K562 (cell line): ENCODE measurements at regions not wholly inside any gene's neighbourhood (a gene's known extent, or its start where the extent isn't known, plus 50 kb on each side); places are given as distances from the start of the nearest gene placed in this dataset.

Experiments
- ATAC-seq: fragments of 200-7000 bp; cut with Tn5 transposase; 3 replicates; pipeline ENCODE4 v1.9.1; 2020; ENCODE audit warnings: moderate library complexity
- BruUV-seq: library from RNA; stranded (reverse); fragments of 400-500 nt; replicated peaks from 2 replicates; lab custom pipeline; 2021; lab: Mats Ljungman, UMichigan
- CTCF ChIA-PET: fragments of 300-600 bp; formaldehyde crosslinking; extraction: SDS; loops from one replicate; lab custom pipeline; 2021; ENCODE audit warnings: low intra/inter-chr PET ratio; lab: Yijun Ruan, JAX
- POLR2A ChIA-PET: fragments of 300-600, 350-650 bp; sonication (Branson Sonifier 250); formaldehyde crosslinking; extraction: SDS; loops from one replicate; lab custom pipeline; 2021; ENCODE audit warnings: antibody characterized with exemption, inconsistent platforms; lab: Yijun Ruan, JAX
- DNase-seq, 4 experiments: peaks; one replicate each; pipeline versions ENCODE4 v3.0.0 to v3.0.0-alpha.2; 2011 to 2018; ENCODE audit warnings: low spot score in 3 of 4, mixed read lengths in 3 of 4; ENCODE audit errors: extremely low read depth in 1 of 4
- FAIRE-seq: peaks from 2 replicates; lab custom pipeline; 2011; peaks lifted over from hg19 to GRCh38; lab: Jason Lieb, UNC
- H2AFZ ChIP-seq: 2 replicates; pipeline ENCODE4 v1.6.0; 2011; ENCODE audit warnings: low read depth, low read length, control low read depth, inconsistent platforms
- H3K27ac ChIP-seq: fragments of 200-600 bp; 3 replicates; pipeline ENCODE4 v1.8.0; 2011; ENCODE audit warnings: low read depth, mild to moderate bottlenecking, control low read depth, inconsistent platforms, low read length, moderate library complexity, mixed read lengths; ENCODE audit errors: extremely low read depth
- H3K27me3 ChIP-seq, 2 experiments: fragments of 300-600 bp in 1 of 2; 2 replicates in 1 of 2; 3 replicates in 1 of 2; pipeline versions ENCODE4 v1.6.0 to v1.8.0; 2011; ENCODE audit warnings: inconsistent platforms in 2 of 2, low read length in 2 of 2, mild to moderate bottlenecking in 1 of 2, mixed read lengths in 1 of 2, moderate library complexity in 1 of 2; ENCODE audit not compliant: control insufficient read depth in 2 of 2, insufficient read depth in 2 of 2
- H3K36me3 ChIP-seq: fragments of 300-600 bp; 3 replicates; pipeline ENCODE4 v1.8.0; 2011; ENCODE audit warnings: mild to moderate bottlenecking, low read length, inconsistent platforms; ENCODE audit not compliant: control insufficient read depth, insufficient read depth
- H3K4me1 ChIP-seq, 2 experiments: fragments of 200-600 bp in 1 of 2; replicated peaks in 1 of 2; 2 replicates in 1 of 2; 3 replicates in 1 of 2; pipeline versions ENCODE4 v1.5.1 to v1.8.0; 2011; ENCODE audit warnings: inconsistent platforms in 2 of 2, low read length in 2 of 2, mild to moderate bottlenecking in 1 of 2, mixed read lengths in 1 of 2, moderate library complexity in 1 of 2; ENCODE audit not compliant: control insufficient read depth in 2 of 2, insufficient read depth in 2 of 2
- H3K4me2 ChIP-seq: 2 replicates; pipeline ENCODE4 v1.6.1; 2011; ENCODE audit warnings: low read length, control low read depth, inconsistent platforms, mixed read lengths; ENCODE audit not compliant: insufficient read depth
- H3K4me3 ChIP-seq: fragments of 200-600 bp; sonication (generic), shearing (Covaris generic); 2 replicates; pipeline ENCODE4 v1.5.1; 2016; ENCODE audit warnings: control low read depth, inconsistent platforms
- H3K79me2 ChIP-seq: fragments of 200-600 bp; 3 replicates; pipeline ENCODE4 v1.8.0; 2011; ENCODE audit warnings: low read length, inconsistent platforms; ENCODE audit not compliant: control insufficient read depth, insufficient read depth
- H3K9ac ChIP-seq, 2 experiments: 2 replicates each; pipeline versions ENCODE4 v1.6.0 to v1.6.1; 2011; ENCODE audit warnings: low read depth in 2 of 2, low read length in 2 of 2, control low read depth in 1 of 2, inconsistent platforms in 1 of 2, mild to moderate bottlenecking in 1 of 2, mixed read lengths in 1 of 2; ENCODE audit not compliant: insufficient read depth in 1 of 2
- H3K9me1 ChIP-seq: one replicate; pipeline ENCODE4 v1.6.0; 2011; ENCODE audit warnings: inconsistent platforms, mild to moderate bottlenecking, low read length, moderate library complexity; ENCODE audit not compliant: control insufficient read depth, insufficient read depth
- H3K9me3 ChIP-seq: replicated peaks from 2 replicates; pipeline ENCODE4 v1.5.1; 2011; ENCODE audit warnings: low read depth, low read length, inconsistent platforms; ENCODE audit not compliant: control insufficient read depth, insufficient read depth
- H4K20me1 ChIP-seq: replicated peaks from 2 replicates; pipeline ENCODE4 v1.6.1; 2011; ENCODE audit warnings: low read length, inconsistent platforms, mixed read lengths; ENCODE audit not compliant: control insufficient read depth, insufficient read depth
- GMEB1 ChIP-seq: fragments of 250-450 bp; sonication (Bioruptor Pico); IDR thresholded peaks from 2 replicates; pipeline ENCODE4 v1.4.0; 2020; ENCODE audit warnings: mild to moderate bottlenecking
- MAFK ChIP-seq: IDR thresholded peaks from 2 replicates; pipeline ENCODE4 v1.6.1; 2011; ENCODE audit warnings: low read length, improper control_type of control experiment
- PPARD ChIP-seq: fragments of 250-450 bp; sonication (Bioruptor Pico); IDR thresholded peaks from 2 replicates; pipeline ENCODE4 v1.8.0; 2022; ENCODE audit warnings: inconsistent platforms, mild to moderate bottlenecking, moderate library complexity
- RAD51 ChIP-seq: fragments of 450-650 bp; IDR thresholded peaks from 2 replicates; pipeline ENCODE4 v1.7.1; 2016; ENCODE audit warnings: low read depth, mild to moderate bottlenecking, borderline replicate concordance
- RHOXF2B ChIP-seq: fragments of 250-450 bp; sonication (Bioruptor Pico); conservative IDR thresholded peaks from 2 replicates; pipeline ENCODE4 v1.5.1; 2021
- TGIF2 ChIP-seq: sonication (generic); formaldehyde crosslinking; IDR thresholded peaks from 2 replicates; pipeline ENCODE4 v1.8.1; 2022; ENCODE audit warnings: mild to moderate bottlenecking, missing genetic modification reagents, moderate library complexity
- UBTF ChIP-seq, 2 experiments: IDR thresholded peaks; 2 replicates each; pipeline ENCODE4 v1.6.1; 2012; ENCODE audit warnings: improper control_type of control experiment in 2 of 2, low read depth in 2 of 2, low read length in 2 of 2, borderline replicate concordance in 1 of 2
- YY1 ChIP-seq, 3 experiments: IDR thresholded peaks; 2 replicates each; pipeline ENCODE4 v1.6.1; 2011; ENCODE audit warnings: low read length in 2 of 3, mild to moderate bottlenecking in 2 of 3, moderate library complexity in 2 of 3, borderline replicate concordance in 1 of 3, control low read depth in 1 of 3, low read depth in 1 of 3; ENCODE audit not compliant: insufficient read depth in 3 of 3, insufficient replicate concordance in 2 of 3, control insufficient read depth in 1 of 3, insufficient read length in 1 of 3; ENCODE audit errors: extremely low read depth in 1 of 3
- WGBS: fragments of 100-300 bp; shearing (Covaris generic); methylation state at CpG from one replicate; pipeline ENCODE4 v1.1.6; 2016; ENCODE audit warnings: low coverage, mixed read lengths; ENCODE audit not compliant: insufficient coverage; ENCODE audit errors: missing lambda C conversion rate; 5-methylcytosine and 5-hydroxymethylcytosine counted together
- in situ Hi-C: fragments of 300-500 bp; cut with MboI; formaldehyde crosslinking; loops from 4 replicates; pipeline ENCODE4 v1.15.0; 2018; ENCODE audit warnings: inconsistent platforms, mixed read lengths
- intact Hi-C: fragments of 100-400 bp; cut with micrococcal nuclease; formaldehyde crosslinking; loops from 2 replicates; pipeline ENCODE4 v1.14.2; 2022

GRCh38 chr5:30937070-30937469, 256.4 kb upstream of the CDH6 start (continued):
- TF ChIP-seq RAD51, result no peak
- no peak for TF ChIP-seq GMEB1 (CRISPR knock-in tag)

- in situ Hi-C loops (no loop called here), intact Hi-C loops (no loop called here)
- ChIA-PET CTCF (no interaction called here), POLR2A (no interaction called here)
- Histone ChIP-seq H2AFZ (no peak overlapping the region), H3K9ac (no peak overlapping the region), H3K79me2 (no peaks in the 10 kb centered on the region), H3K27me3 (no peaks in the 10 kb centered on the region), H3K27ac (no peak overlapping the region), H3K9me3 (0 out of 2 replicates have a peak, but pooled peaks cover 4% of the 10 kb centered on the region), H3K36me3 (no peaks in the 10 kb centered on the region), H3K4me1 (no peaks in the 10 kb centered on the region), H3K4me2 (no peak overlapping the region), H4K20me1 (no peaks in the 10 kb centered on the region), H3K9me1 (no peaks in the 10 kb centered on the region), H3K4me3 (no peak overlapping the region)
- FAIRE-seq (no peak), ATAC-seq (no peak), DNase-seq (no peak)
- no TSS peak for BruUV-seq
- no peak for TF ChIP-seq PPARD
- no peak for TF ChIP-seq YY1 (IDR thresholded peaks at IDR 0.05; ENCODE audit: borderline replicate concordance in 1 of 3, control insufficient read depth in 1 of 3, extremely low read depth in 1 of 3, insufficient read depth in 3 of 3, insufficient read length in 1 of 3, insufficient replicate concordance in 2 of 3, low read depth in 1 of 3, low read length in 2 of 3)
- no peak for TF ChIP-seq RHOXF2B (CRISPR knock-in tag)
- TF ChIP-seq MAFK, result no peak
- TF ChIP-seq TGIF2 (CRISPR knock-in tag), result no peak
- TF ChIP-seq UBTF (IDR thresholded peaks at IDR 0.05; ENCODE audit: borderline replicate concordance in 1 of 2, low read depth in 2 of 2, low read length in 2 of 2), result no peak
- 0% methylated on average over 4 of the region's 4 CpGs for WGBS
Measured at GRCh38 chr5:30933599-30933998, 259.9 kb upstream of the CDH6 start.
